OCI-LY1 (cell line): ENCODE measurements at regions not wholly inside any gene's neighbourhood (a gene's known extent, or its start where the extent isn't known, plus 50 kb on each side); places are given as distances from the start of the nearest gene placed in this dataset.

Source experiments
- CTCF ChIP-seq: fragments of 200-600 bp; sonication (generic), shearing (Covaris generic); IDR thresholded peaks from 2 replicates; pipeline ENCODE4 v1.5.1; 2017; ENCODE audit warnings: mild to moderate bottlenecking, antibody characterized with exemption, low read length, moderate library complexity, mixed read lengths
- EZH2 ChIP-seq: fragments of 200-600 bp; sonication (generic), shearing (Covaris generic); IDR thresholded peaks from 2 replicates; pipeline ENCODE4 v1.8.0; 2017; ENCODE audit warnings: borderline replicate concordance, mixed run types, mild to moderate bottlenecking, antibody characterized with exemption, low read length, moderate library complexity, mixed read lengths

- TF ChIP-seq EZH2 (no peak), CTCF (no peak)
Observed at GRCh38 chr6:3986241-3986640, 92.7 kb downstream of the FAM217A start.
